CD4-positive, alpha-beta memory T cell (primary cell): ENCODE measurements at regions not wholly inside any gene's neighbourhood (a gene's known extent, or its start where the extent isn't known, plus 50 kb on each side); places are given as distances from the start of the nearest gene placed in this dataset.

ENCODE experiments used
- CTCF ChIA-PET: fragments of 350-600 bp; sonication (Branson Sonifier 250); formaldehyde crosslinking; loops from one replicate; lab custom pipeline; 2021; ENCODE audit warnings: inconsistent platforms; ENCODE audit not compliant: partially characterized antibody; lab: Charles Lee
- POLR2A ChIA-PET: fragments of 350-600 bp; sonication (Branson Sonifier 250); formaldehyde crosslinking; loops from one replicate; lab custom pipeline; 2021; ENCODE audit not compliant: partially characterized antibody; lab: Charles Lee
- DNase-seq, 5 donors: peaks; one replicate each; pipeline versions ENCODE4 v3.0.0 to v3.0.0-alpha.2; 2020 to 2022; ENCODE audit warnings: mixed read lengths in 1 of 5
- H3K27ac ChIP-seq: one replicate; pipeline ENCODE4 v1.7.0; 2013; ENCODE audit warnings: low read depth, low read length
- H3K27me3 ChIP-seq: 2 replicates; pipeline ENCODE4 v1.7.0; 2013; ENCODE audit warnings: mild to moderate bottlenecking, low read length, moderate library complexity; ENCODE audit not compliant: insufficient read depth
- H3K36me3 ChIP-seq: 2 replicates; pipeline ENCODE4 v1.7.0; 2013; ENCODE audit warnings: mild to moderate bottlenecking, low read length, moderate library complexity; ENCODE audit not compliant: insufficient read depth
- H3K4me1 ChIP-seq: 2 replicates; pipeline ENCODE4 v1.7.0; 2013; ENCODE audit warnings: mild to moderate bottlenecking, low read length, moderate library complexity; ENCODE audit not compliant: insufficient read depth
- H3K4me3 ChIP-seq, 2 donors: one replicate each; pipeline ENCODE4 v1.7.0; 2013; ENCODE audit warnings: low read length in 2 of 2, mild to moderate bottlenecking in 1 of 2
- H3K9me3 ChIP-seq, 2 donors: one replicate each; pipeline ENCODE4 v1.7.0; 2013; ENCODE audit warnings: low read length in 2 of 2, control low read depth in 1 of 2; ENCODE audit not compliant: control insufficient read depth in 1 of 2
- H3K27ac Mint-ChIP-seq, 7 donors: one replicate each; pipeline ENCODE4 v1.8.0; 2020 to 2021; ENCODE audit warnings: mixed read lengths in 7 of 7, mild to moderate bottlenecking in 6 of 7, inconsistent platforms in 3 of 7, moderate library complexity in 3 of 7
- H3K27me3 Mint-ChIP-seq, 2 donors: one replicate each; pipeline ENCODE4 v1.8.0; 2020 to 2021; ENCODE audit warnings: mixed read lengths in 2 of 2
- H3K36me3 Mint-ChIP-seq, 2 donors: one replicate each; pipeline ENCODE4 v1.8.0; 2020 to 2021; ENCODE audit warnings: mixed read lengths in 2 of 2, inconsistent platforms in 1 of 2, mild to moderate bottlenecking in 1 of 2
- H3K4me1 Mint-ChIP-seq, 4 donors: one replicate each; pipeline ENCODE4 v1.8.0; 2020 to 2021; ENCODE audit warnings: mixed read lengths in 4 of 4, mild to moderate bottlenecking in 1 of 4
- H3K4me3 Mint-ChIP-seq, 8 donors: one replicate each; pipeline ENCODE4 v1.8.0; 2020 to 2021; ENCODE audit warnings: mixed read lengths in 8 of 8, mild to moderate bottlenecking in 7 of 8, moderate library complexity in 6 of 8, inconsistent platforms in 3 of 8
- H3K9me3 Mint-ChIP-seq, 8 donors: one replicate each; pipeline ENCODE4 v1.8.0; 2020 to 2021; ENCODE audit warnings: mixed read lengths in 8 of 8, mild to moderate bottlenecking in 5 of 8, inconsistent platforms in 3 of 8, moderate library complexity in 1 of 8
- intact Hi-C: fragments of 100-400 bp; cut with micrococcal nuclease; formaldehyde crosslinking; loops from one replicate; pipeline ENCODE4 v1.15.1; 2023

DNA sequence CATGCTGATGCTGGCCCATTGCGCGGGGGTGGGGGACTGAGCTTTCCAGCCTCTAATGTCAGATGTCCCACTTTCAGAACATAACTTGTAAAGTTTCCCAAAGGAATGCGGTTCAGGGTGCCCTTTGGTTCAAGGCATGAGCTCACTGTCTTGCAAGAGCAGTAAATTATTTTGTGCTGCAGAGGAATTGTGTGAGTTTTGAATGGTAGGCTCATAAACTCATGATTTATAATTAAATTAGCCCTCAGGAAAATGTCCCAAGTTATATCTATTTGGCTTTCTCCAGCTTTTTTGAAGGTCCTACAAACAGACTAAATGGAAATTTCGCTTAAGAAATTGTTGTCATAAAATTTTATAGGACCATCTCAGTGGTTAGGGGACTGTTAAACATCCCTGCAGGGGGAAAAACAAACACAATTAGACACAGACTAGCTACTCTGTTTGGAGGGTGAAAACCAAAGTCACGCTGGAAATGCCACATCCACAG lies 321.8 kb downstream of the HS3ST3B1 start:
- Mint-ChIP-seq H3K36me3 (no peaks in the 10 kb centered on the region), H3K9me3 (peaks cover 0 to 2% (median 0%) of the 10 kb centered on the region in 8 donors), H3K27me3 (peaks cover 5 to 11% of the 10 kb centered on the region in 2 donors), H3K4me3 (no peak overlapping the region), H3K27ac (no peak overlapping the region), H3K4me1 (no peaks in the 10 kb centered on the region)
- no peak for DNase-seq
- POLR2A ChIA-PET: no interaction called here
- Histone ChIP-seq H3K9me3 (no peaks in the 10 kb centered on the region), H3K27ac (no peak overlapping the region), H3K4me1 (no peaks in the 10 kb centered on the region), H3K36me3 (no peaks in the 10 kb centered on the region), H3K4me3 (no peak overlapping the region), H3K27me3 (no peaks in the 10 kb centered on the region)
- CTCF ChIA-PET: no interaction called here
- intact Hi-C loops: loop anchor here (10.0 kb wide), 1 partner anchor 182 kb away; no protein-coding TSS in a partner anchor

- no peak overlapping the region for H3K27ac Mint-ChIP-seq
- CTCF ChIA-PET: no interaction called here
Measured at GRCh38 chr17:14621826-14622614, 321.1 kb downstream of the HS3ST3B1 start.

GRCh38 chr17:14619821-14620220 lies 318.9 kb downstream of the HS3ST3B1 start:
- Mint-ChIP-seq H3K27me3 (peaks cover 2 to 11% of the 10 kb centered on the region in 2 donors), H3K4me3 (no peak overlapping the region), H3K27ac (no peak overlapping the region), H3K36me3 (no peaks in the 10 kb centered on the region), H3K9me3 (peaks cover 0 to 2% (median 0%) of the 10 kb centered on the region in 8 donors), H3K4me1 (no peaks in the 10 kb centered on the region)
- intact Hi-C loops: loop anchor here (10.0 kb wide), 1 partner anchor 185 kb away; no protein-coding TSS in a partner anchor
- no peak for DNase-seq
- Histone ChIP-seq H3K4me1 (no peaks in the 10 kb centered on the region), H3K27me3 (no peaks in the 10 kb centered on the region), H3K4me3 (no peak overlapping the region), H3K36me3 (no peaks in the 10 kb centered on the region), H3K27ac (no peak overlapping the region), H3K9me3 (no peaks in the 10 kb centered on the region)
- POLR2A ChIA-PET: no interaction called here
- CTCF ChIA-PET: no interaction called here

More at GRCh38 chr17:14621826-14622614, 321.1 kb downstream of the HS3ST3B1 start:
- H3K36me3 Mint-ChIP-seq: no peaks in the 10 kb centered on the region
- no peak overlapping the region for H3K4me3 Mint-ChIP-seq
- no peak overlapping the region for H3K4me3 ChIP-seq
- H3K27ac ChIP-seq: no peak overlapping the region
- H3K27me3 ChIP-seq: no peaks in the 10 kb centered on the region
- intact Hi-C loops: loop anchor here (10.0 kb wide), 1 partner anchor 183 kb away; no protein-coding TSS in a partner anchor
- no peaks in the 10 kb centered on the region for H3K4me1 Mint-ChIP-seq
- peaks cover 5 to 11% of the 10 kb centered on the region in 2 donors for H3K27me3 Mint-ChIP-seq
- no peaks in the 10 kb centered on the region for H3K36me3 ChIP-seq
- no peaks in the 10 kb centered on the region for H3K4me1 ChIP-seq
- peaks cover 0 to 2% (median 0%) of the 10 kb centered on the region in 8 donors for H3K9me3 Mint-ChIP-seq
- DNase-seq: no peak
- POLR2A ChIA-PET: no interaction called here
- H3K9me3 ChIP-seq: no peaks in the 10 kb centered on the region

DNA sequence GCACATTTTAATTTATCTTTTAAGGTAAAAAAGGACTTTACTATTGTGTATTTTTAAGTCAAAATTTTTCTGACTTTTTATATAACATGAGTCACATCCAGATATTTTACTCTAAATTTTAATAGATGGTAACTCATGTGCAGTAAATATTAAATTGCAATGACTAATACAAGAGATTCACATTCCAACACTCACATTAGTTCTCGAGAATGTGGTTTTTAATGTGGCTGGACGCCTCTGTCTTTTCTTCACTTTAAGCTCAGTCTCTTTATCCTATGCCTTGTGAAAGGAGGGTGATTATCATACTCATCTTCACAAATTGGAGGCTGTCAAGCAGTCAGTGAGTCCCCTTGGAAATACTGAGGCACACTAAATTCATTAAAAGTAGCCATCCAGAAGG lies 315.6 kb downstream of the HS3ST3B1 start:
- no peak for DNase-seq
- H3K36me3 ChIP-seq: no peaks in the 10 kb centered on the region
- Mint-ChIP-seq H3K4me3 (no peak overlapping the region), H3K27ac (no peak overlapping the region), H3K4me1 (no peaks in the 10 kb centered on the region), H3K36me3 (no peaks in the 10 kb centered on the region), H3K27me3 (peaks cover 2 to 9% of the 10 kb centered on the region in 2 donors), H3K9me3 (peaks cover 0 to 12% (median 8%) of the 10 kb centered on the region in 8 donors)
- CTCF ChIA-PET: no interaction called here
- intact Hi-C loops: no loop called here
- no peak overlapping the region for H3K27ac ChIP-seq
- H3K27me3 ChIP-seq: no peaks in the 10 kb centered on the region
- POLR2A ChIA-PET: no interaction called here
- H3K4me3 ChIP-seq: no peak overlapping the region
- no peaks in the 10 kb centered on the region for H3K4me1 ChIP-seq
- H3K9me3 ChIP-seq: no peaks in the 10 kb centered on the region

DNA sequence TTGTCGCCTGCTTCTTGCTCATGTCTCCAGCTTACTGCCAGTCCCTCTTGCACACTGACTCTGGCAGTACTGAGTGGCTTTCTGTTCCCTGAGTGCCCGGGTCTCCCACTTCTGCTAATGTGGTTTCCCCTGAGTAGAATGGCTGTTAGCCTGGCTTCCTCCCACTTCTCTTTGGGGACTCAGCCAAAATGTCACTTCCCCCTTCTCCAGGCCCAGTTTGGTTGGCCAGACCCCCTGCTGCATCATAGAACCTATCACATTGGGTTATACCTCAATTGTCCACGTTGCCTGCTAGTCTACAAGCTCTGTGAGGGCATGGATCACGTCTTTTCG lies 304.4 kb downstream of the HS3ST3B1 start:
- peaks cover 0 to 11% of the 10 kb centered on the region in 2 donors for H3K27me3 Mint-ChIP-seq
- intact Hi-C loops: no loop called here
- Histone ChIP-seq H3K4me1 (no peaks in the 10 kb centered on the region), H3K36me3 (no peaks in the 10 kb centered on the region), H3K4me3 (no peak overlapping the region), H3K9me3 (no peaks in the 10 kb centered on the region), H3K27ac (no peak overlapping the region), H3K27me3 (no peaks in the 10 kb centered on the region)
- no peak for DNase-seq
- ChIA-PET POLR2A (no interaction called here), CTCF (no interaction called here)
- H3K36me3 Mint-ChIP-seq: no peaks in the 10 kb centered on the region
- H3K4me1 Mint-ChIP-seq: peaks cover 4 to 14% (median 9%) of the 10 kb centered on the region in 4 donors
- peak overlapping the region in 1 of 7 donors; percentile 0 for H3K27ac Mint-ChIP-seq
- H3K4me3 Mint-ChIP-seq: peak overlapping the region in 3 of 8 donors; percentile 21 to 76 (median 53)
- H3K9me3 Mint-ChIP-seq: peaks cover 3 to 8% (median 6%) of the 10 kb centered on the region in 8 donors

DNA sequence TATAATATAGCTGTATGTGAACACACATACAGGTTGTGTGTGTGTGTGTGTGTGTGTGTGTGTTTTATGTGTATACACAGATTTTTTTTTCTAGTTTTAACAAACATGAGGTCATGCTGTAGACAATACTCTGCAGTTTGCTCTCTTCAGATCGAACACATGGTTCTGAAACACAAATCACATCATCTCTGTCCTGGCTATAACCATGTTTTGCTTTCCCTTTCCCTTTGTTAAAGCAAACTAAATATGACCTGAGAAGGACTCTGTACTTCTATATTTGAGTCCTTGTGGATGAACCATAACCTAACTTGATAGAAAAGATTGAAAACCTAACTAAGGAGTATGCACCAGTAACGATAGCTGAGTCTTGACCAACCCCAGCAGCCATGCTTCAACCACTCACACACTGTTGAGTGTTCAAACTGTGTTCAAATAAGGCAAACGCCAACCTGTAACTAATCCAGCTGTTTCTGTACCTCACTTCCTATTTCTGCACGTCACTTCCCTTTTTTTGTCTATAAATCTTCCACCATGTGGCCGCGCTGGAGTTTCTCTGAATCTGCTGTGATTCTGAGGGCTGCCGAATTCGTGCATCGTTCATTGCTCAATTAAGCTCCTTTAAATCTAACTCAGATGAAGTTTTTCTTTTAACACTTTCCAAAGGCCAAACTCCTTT lies 303.8 kb downstream of the HS3ST3B1 start:
- Mint-ChIP-seq H3K27me3 (peaks cover 0 to 8% of the 10 kb centered on the region in 2 donors), H3K4me3 (peak overlapping the region in 5 of 8 donors; percentile 21 to 76 (median 57)), H3K4me1 (peaks cover 4 to 14% (median 9%) of the 10 kb centered on the region in 4 donors), H3K36me3 (no peaks in the 10 kb centered on the region), H3K27ac (peak overlapping the region in 2 of 7 donors; percentile 0 to 23), H3K9me3 (peaks cover 0 to 8% (median 4%) of the 10 kb centered on the region in 8 donors)
- Histone ChIP-seq H3K4me3 (no peak overlapping the region), H3K27ac (no peak overlapping the region), H3K4me1 (no peaks in the 10 kb centered on the region), H3K9me3 (no peaks in the 10 kb centered on the region), H3K36me3 (no peaks in the 10 kb centered on the region), H3K27me3 (no peaks in the 10 kb centered on the region)
- CTCF ChIA-PET: interaction anchor here (1.1 kb wide), 1 partner anchor 47 kb away, joined by 3 read pairs; no protein-coding TSS in a partner anchor
- intact Hi-C loops: no loop called here
- DNase-seq: no peak
- POLR2A ChIA-PET: no interaction called here

GRCh38 chr17:14596224-14596623 lies 295.3 kb downstream of the HS3ST3B1 start:
- no peak for DNase-seq
- no peak overlapping the region for H3K4me3 ChIP-seq
- H3K27ac ChIP-seq: no peak overlapping the region
- H3K27me3 ChIP-seq: no peaks in the 10 kb centered on the region
- H3K9me3 ChIP-seq: no peaks in the 10 kb centered on the region
- intact Hi-C loops: no loop called here
- H3K4me3 Mint-ChIP-seq: no peak overlapping the region
- H3K9me3 Mint-ChIP-seq: peaks cover 0 to 11% (median 5%) of the 10 kb centered on the region in 8 donors
- H3K36me3 Mint-ChIP-seq: peaks cover 0 to 2% of the 10 kb centered on the region in 2 donors
- no peak overlapping the region for H3K27ac Mint-ChIP-seq
- ChIA-PET CTCF (no interaction called here), POLR2A (no interaction called here)
- H3K36me3 ChIP-seq: no peaks in the 10 kb centered on the region
- no peaks in the 10 kb centered on the region for H3K4me1 ChIP-seq
- H3K4me1 Mint-ChIP-seq: peaks cover 0 to 7% (median 6%) of the 10 kb centered on the region in 4 donors
- peaks cover 20 to 21% of the 10 kb centered on the region in 2 donors for H3K27me3 Mint-ChIP-seq
